GM21526 (cell line): ENCODE measurements at regions not wholly inside any gene's neighbourhood (a gene's known extent, or its start where the extent isn't known, plus 50 kb on each side); places are given as distances from the start of the nearest gene placed in this dataset.

Experiments used
- ATAC-seq: cut with Tn5 transposase; IDR thresholded peaks from one replicate; pipeline ENCODE4 v1.9.1; 2021; ENCODE audit warnings: moderate library complexity; ENCODE audit not compliant: unreplicated experiment, low FRiP score

DNA sequence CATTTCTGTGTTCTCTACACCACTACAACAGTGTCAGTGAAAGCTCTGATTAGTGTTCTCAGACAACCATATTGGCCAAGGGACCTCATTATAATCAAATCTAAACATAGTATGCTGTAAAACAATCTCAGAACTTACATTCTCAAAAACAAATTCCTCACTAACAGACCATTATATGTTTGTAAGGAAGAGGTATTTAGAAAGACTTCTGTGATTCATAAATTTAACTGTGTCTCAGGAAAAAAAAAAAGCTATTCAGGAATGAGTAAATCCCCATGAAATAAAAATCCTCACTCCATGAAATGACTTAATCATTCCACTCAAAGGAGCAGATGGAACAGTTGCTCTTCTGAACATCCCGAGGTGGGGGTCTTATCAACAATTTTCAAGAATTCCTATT lies 413.0 kb downstream of the CDH2 start:
- no peak for ATAC-seq

DNA sequence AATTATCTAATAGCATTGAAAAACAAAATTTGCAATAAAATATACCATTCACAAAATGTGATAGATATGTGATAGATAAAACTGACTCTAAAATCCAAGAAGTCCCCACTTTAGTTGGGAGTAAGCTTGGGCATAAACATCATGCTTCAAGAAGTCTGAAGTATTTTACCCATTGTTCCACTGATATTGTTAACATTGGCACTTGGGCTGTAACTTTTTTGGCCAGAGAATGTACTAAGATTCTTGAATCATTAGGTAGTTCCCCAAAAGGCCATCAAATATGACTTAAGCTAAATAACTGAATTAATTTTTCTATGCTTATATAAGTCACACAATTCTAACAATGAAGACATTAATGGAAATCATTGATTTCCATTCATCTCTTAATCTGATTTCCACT lies 413.6 kb downstream of the CDH2 start:
- ATAC-seq = no peak

DNA sequence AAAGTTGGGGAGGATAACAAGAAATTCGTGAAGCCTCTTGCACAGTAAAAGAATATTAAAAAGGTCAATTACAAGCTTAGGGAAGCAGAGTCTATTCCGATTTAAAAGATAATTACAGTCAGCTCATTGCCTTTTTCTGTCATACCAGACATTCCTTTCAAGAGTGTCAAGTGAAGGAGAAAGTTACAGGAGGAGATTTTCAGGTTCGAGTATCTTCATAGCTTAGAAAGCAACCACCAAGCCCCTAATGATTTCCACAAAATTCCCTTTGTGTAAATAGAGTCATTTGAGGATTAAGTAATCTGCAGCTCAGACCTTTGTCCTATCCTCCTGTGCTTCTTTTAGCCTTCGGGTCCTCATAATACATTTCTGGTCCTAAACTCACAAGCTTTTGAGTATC lies 414.9 kb downstream of the CDH2 start:
- ATAC-seq = no peak

DNA sequence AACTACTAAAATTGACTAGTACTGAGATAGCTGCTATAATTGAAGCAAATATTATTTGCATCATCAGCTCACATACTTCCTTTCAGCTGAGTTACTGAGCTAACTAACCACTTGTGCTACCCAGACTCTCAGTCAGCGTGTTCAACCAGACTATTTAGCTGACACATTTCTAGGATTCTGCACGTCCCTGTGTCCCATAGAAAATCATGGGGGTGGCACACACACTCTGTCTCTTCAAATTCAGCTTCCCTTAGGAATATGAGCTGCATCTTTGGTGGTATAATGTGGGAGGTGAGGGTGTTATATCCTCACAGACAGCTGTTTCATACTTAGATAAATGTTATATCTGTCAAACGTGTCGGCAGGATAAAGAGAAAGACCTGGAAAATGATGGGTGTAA lies 424.0 kb downstream of the CDH2 start:
- ATAC-seq = no peak

DNA sequence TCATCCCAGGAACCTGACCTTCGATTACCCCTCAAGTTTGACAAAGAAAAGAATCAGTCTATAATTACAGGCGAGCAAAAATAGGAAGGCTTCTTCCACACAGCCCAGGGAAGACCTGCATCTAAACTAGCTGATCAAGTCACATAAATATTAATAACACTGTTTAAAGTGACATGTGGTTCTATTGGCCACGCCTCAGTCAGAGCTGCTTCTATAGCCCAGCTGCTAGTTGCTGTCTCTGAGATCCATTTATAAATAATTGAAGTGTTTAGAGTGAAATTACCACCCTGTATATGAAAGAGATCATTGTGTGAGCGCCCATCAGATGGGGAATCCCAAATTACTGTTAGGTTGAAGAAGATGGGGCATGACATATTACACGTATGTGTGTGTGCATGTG lies 426.0 kb downstream of the CDH2 start:
- ATAC-seq = no peak

DNA sequence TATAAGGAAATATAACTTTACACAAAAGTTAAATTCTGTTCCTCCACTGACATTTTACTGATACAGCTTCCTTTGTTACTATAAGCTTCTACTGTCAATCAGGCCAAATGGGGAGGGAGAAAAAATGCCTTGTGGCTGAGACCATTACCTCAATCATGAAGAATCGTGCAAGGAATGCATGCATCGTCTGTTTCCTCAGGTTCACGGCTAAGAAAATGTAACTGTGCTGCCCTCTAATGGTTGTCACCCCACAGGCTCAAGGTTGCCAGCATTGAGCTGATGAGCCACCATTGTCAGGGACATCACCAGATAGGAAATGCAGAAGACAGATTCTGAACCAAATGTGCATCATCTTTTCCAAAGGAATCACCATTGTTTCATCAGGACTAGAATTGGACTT lies 426.9 kb downstream of the CDH2 start:
- ATAC-seq = no peak

DNA sequence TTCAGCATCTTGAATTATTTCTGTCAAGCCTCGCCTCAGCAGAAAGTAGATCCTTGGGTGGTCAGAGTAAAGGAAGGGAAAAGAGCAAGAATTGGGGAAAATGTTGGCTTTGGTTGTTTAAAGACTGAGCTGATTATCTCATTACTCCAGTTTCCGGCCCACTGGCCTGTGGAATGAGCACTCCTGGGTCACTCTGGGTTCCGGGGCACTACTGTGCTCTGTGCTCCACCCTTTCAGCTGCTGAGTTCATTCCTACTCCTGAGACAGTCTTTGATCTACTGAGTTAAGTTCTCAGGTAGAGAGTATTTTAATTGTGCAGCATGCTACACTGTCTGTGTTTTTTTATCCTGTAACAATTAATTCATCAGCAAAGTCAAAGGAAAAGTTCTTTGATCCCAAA lies 427.7 kb downstream of the CDH2 start:
- ATAC-seq = no peak

DNA sequence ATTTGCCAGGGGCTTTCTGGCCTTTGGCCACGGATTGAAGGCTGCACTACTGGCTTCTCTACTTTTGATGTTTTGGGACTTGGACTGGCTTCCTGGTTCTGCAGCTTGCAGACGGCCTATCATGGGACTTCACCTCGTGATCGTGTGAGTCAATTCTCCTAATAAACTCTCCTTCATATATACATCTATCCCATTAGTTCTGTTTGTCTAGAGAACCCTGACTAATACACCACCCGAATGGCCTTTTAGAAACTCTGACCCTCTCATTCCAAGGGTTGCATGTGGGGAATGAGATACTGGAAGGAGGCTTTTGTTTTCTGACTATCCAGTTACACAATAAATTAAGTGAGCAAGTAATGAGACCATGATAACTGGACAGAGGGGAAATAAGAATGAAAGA lies 430.7 kb downstream of the CDH2 start:
- ATAC-seq = no peak

DNA sequence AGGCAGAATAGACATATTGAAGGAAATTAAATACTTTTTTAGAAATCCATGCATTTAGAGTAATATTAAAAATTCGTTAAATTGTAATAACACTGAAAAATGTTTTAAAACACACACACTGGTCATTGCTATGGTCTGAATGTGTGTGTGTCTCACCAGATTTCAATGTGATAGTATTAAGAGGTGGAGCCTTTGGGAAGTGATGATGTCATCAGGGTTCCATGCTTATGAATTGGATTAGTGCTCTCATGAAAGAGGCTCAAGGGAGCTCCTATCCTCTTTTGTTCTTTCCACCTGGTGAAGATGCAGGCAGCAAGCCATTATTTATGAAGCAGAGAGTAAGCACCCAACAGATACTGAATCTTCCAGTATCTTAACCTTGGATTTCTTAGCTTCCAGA lies 441.8 kb downstream of the CDH2 start:
- no peak for ATAC-seq

DNA sequence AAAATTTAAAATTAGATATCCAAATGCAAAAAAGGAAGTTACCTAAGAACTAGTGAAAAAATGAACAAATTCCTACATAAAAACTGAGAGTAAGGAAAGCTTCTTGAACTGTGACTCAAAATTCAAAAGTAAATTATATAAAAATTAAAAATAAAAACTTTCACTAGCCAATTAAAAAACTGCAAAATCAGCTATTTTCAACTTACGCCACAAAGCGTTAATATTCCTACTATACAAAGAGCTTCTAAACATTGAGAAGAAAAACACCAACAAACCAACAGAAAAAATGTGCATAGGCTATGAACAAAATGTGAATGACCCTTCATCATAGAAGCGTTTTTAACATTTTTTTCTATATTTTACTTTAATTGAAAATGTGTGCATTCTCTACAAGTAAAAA lies 445.7 kb downstream of the CDH2 start:
- no peak for ATAC-seq

DNA sequence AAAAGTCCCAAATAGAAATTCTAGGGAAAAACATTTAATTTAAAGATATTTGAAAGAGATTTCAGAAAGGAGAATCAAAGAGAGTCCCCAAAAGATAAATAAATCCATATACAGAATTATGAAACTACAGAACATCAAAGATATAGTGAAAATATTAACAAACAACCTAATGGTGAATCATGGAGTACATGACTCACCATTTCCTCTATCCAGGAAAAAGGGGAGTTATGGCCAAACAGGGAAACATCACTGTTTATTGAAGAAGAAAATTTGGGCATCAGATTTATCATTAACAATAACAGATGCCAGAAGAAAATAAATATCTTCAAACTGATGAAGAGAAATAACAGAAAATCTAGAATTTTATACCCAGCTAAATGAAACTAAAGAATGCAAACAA lies 448.3 kb downstream of the CDH2 start:
- no peak for ATAC-seq

DNA sequence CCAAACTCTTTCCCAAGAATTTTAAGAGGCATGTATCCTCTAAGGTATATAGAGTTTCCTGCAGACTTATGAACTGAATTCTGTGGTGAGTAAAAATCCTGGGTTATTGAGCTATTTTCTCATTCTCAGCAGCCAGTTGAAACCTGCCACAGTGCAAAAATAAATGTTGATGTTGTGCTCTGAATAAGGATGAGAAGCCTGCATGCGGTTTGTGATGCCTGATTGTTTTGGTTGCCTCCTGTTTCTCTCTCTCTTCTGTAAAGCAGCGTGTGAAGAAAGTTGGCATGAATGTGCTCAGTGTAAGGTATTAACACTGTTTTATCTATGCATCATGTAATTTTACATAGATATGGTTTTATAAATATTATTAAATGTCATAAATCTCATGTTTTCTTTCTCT lies 452.6 kb downstream of the CDH2 start:
- no peak for ATAC-seq

DNA sequence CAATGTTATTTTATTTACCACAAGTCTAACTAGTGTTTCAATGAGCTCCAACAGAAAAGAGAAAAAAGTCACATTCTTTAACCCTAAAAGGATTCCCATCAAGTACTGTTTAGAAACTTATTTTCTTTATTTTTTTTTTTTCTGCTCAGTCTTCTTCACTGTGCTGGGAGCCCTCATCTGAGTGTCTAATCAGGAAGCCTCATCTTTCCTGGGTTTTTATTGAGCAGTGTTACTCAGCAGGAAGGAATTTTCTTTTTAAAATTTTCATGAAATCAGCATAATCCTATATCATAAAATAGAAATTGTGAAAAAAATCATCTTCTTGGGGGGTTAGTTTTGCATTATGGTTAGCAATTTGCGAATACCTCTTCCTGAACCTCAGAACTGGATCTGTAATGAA lies 453.8 kb downstream of the CDH2 start:
- no peak for ATAC-seq

DNA sequence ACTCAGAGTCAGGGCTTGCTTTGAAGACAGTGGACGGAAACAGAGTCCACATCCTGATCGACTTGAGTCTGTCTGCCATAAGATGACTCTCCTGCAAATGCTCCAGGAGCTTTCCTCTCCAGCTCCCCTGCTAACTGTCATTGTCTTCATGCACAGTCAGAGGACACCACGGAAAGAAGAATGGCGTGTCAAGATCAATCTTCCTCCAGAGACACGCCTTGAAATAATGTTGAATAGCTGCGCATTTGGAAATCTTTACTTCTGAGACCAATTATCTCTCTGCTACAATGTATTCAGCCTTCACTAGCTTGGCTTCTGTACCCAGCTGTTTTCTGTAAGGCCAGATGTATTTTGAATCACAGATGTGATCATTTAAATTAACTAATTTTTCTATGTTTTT lies 457.2 kb downstream of the CDH2 start:
- no peak for ATAC-seq

DNA sequence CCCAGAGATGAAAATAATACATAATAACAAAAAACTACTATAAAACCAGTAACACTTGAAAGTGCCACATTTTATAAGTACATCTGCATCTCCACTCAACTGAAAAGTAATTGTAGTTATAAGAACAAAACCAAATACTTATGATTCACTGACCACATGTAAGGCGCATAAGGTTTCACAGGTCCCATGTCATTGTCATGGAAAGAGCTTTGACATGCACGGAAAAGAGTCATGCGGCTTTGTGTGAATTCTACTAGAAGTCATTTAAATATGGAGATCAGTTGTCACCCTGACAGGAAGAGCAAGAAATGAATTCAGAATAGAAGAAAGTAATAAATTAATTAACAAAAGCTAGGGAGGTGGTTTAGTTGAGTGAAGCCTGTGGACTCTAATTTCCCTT lies 459.1 kb downstream of the CDH2 start:
- no peak for ATAC-seq

DNA sequence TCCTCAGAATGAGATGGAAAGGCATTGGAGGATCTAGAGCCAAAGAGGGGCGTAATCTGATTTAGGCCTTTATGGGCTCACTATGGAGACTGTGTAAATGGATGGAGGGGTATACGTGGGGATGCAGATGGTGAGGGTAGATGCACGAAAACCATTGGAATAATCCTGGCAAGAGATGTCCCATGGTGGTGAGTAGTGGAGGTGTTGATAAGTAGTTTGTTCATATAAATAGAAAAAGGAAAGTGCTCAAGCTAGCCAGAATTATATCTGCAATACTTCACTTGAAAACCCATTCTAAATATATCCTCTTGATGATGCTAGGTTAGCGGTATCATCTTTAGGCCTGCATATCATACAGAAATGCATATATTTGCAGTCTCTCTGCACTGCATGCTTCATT lies 459.7 kb downstream of the CDH2 start:
- ATAC-seq = no peak

DNA sequence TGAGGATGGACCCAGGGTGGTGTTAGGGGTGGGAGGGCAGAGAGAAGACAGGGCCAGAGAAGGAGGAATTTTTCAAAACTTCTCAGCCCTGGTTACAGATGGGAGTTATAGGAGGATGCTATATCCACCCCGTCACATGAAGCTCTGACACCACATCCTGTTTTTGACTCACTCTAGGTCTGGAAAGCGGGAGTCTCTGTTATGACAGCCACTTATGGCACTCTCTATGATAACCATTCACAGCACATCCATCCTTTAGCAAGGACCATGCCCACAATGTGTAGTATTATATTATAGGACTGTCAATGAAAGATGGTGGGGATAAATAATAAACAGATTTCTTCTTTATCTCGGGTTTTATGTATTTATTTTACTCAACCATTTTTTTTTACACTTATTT lies 461.2 kb downstream of the CDH2 start:
- no peak for ATAC-seq

DNA sequence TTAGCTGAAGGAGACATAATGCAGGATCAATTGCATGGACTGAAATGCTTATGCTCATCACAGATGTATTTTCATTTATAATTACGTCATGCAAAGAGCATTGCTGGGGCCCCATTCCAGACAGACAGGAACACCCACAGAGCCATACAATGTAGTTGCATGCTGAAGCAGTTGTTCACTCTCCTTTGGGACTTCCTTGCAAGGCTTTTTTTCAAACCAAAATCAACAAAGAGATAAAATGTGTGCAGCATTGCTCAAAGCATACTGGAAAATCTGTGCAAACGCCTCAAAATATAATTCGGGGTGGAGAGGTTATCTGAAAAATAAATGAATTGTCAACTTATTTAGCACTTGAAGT lies 463.2 kb downstream of the CDH2 start:
- ATAC-seq = no peak

DNA sequence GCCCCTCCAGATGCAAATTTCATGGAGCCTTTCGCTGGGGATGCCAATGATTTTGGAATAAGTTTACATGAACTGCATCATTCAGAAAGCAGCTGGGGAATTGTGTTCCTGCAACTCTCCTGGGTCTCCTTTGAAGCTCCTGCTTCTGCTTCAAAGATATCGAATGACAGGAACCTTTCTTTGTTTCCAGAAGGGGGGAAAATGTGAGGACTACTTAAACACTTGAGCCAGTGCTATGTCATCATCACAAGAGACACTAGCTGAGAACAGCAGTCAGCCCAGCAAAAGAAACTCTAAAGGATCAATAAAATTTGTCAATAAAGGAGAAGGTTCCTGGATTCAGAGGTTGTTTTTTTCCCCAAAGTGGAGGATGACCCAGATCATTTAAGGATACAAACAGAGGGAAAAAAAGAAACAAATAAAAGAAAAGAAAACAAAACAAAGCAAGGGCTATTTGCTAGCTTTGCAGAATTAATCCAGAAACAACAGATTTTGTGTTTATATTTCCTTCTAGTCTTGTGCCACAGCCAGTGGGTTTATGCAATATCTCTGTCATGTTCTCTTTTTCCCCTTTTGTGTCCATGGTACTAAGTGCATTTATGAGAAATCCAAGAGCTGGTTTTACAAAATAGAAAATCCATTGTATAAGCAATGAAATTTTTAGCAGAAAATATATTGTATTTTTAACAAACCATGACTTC lies 463.7 kb downstream of the CDH2 start:
- no peak for ATAC-seq

DNA sequence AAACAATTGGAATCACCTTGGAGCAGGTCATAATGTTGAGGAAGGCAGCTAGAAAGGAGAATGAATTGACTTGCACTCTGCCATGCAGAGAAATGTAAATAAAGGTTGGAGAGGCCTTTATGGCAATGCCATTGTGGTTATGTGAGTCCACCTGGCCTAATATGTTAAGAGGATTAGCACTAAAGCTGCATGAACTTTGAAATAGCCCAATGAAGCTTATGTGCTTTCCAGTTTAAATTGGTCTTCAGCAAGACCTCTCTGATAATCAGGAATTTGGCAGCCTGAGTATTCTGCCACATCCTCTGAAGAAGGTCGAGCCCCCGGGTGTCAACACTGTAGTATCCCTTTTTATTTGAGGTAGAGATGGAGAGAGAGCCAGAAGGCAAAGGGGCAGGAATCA lies 464.9 kb downstream of the CDH2 start:
- no peak for ATAC-seq

DNA sequence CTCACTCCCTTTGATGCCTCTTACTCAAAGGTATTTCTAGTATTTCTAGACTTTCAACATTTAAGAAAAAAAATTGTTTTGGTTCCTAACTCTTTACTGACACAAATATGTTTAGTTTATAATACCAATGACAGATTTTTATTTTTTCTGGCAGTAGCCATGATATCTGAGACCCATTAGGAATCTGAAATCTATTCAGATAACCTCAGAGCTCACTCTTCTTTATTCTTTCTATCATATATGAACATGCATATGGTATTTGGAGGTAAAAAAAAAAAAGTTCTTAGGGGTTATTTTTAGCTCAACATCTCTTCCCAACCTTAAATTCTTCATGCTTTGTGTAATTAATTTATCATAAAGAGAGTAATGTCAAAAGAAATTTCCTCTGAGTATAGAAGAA lies 465.5 kb downstream of the CDH2 start:
- ATAC-seq = no peak

DNA sequence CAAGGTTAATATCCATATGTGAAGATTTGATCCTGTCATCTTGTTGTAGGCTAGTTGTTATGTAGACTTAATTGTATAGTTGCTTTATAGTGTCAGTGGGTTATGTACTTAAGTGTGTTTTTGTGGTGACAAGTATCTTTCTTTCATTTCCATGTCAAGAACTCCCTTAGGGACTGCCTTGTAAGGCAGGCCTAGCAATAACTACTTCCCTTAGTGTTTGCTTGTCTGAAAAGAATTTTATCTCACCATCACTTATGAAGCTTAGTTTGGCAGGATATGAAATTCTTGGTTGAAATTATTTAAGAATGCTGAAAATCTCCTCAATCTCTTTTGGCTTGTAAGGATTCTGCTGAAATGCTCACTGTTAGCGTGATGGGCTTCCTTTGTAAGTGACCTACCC lies 467.6 kb downstream of the CDH2 start:
- no peak for ATAC-seq

DNA sequence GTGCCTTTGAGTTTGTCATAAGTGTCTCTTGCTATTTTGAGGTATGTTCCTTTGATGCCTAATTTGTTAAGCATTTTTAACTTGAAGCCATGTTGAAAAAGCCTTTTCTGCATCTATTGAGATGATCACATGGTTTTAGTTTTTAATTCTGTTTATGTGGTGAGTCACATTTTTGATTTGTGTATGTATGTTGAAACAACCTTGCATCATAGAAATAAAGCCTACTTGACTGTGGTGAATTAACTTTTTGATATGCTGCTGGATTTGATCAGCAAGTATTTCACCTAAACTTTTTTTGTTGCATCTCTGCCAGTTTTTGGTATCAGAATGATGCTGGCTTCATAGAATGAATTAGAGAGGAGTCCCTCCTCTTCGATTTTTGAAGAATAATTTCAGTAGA lies 469.7 kb downstream of the CDH2 start:
- ATAC-seq = no peak
